Hepatocyte (in vitro differentiated cells): ENCODE measurements at regions not wholly inside any gene's neighbourhood (a gene's known extent, or its start where the extent isn't known, plus 50 kb on each side); places are given as distances from the start of the nearest gene placed in this dataset.

Experiments
- CTCF ChIP-seq: fragments of 200-600 bp; sonication (generic); IDR thresholded peaks from 2 replicates; pipeline ENCODE4 v1.5.1; 2016; ENCODE audit warnings: antibody characterized with exemption, mild to moderate bottlenecking; ENCODE audit not compliant: poor library complexity
- EZH2 ChIP-seq: fragments of 200-600 bp; sonication (generic); IDR thresholded peaks from 2 replicates; pipeline ENCODE4 v1.6.1; 2016; ENCODE audit warnings: antibody characterized with exemption, mild to moderate bottlenecking, borderline replicate concordance

DNA sequence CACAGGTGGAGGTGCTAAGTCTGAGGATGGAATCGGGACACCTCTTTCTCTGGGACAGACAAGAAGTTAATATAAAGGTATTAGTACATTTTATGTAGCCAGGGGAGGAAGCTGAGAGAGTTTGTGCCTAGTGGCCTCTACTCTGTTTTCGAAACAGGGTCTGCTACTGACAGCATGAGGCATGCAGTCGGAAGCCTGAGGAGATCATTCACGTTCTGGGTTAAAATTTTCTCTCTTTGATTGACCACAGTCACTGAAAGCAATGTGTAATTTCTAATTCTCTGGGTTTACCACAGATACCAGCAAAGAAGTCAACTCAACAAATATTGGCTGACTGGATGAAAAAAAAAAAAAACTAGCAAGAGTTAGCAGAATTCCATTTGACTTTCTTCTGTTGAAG, 53.3 kb upstream of the KCTD7 start:
- TF ChIP-seq CTCF (no peak), EZH2 (no peak)
